ENCODE measurements at regions not wholly inside any gene's neighbourhood (a gene's known extent, or its start where the extent isn't known, plus 50 kb on each side); places are given as distances from the start of the nearest gene placed in this dataset.

- no peak for TF ChIP-seq POLR2A (IDR thresholded peaks at IDR 0.05)
- no peak for TF ChIP-seq CTCF (IDR thresholded peaks at IDR 0.05 in 8 of 11, conservative IDR thresholded peaks at IDR 0.05 in 3 of 11)
- no peak for TF ChIP-seq POLR2AphosphoS5 (IDR thresholded peaks at IDR 0.05)
These were observed 305.3 kb upstream of the OR4E1 start for GRCh38 chr14:21978999-21979314.
